ENCODE measurements at regions not wholly inside any gene's neighbourhood (a gene's known extent, or its start where the extent isn't known, plus 50 kb on each side); places are given as distances from the start of the nearest gene placed in this dataset.

- no peak for DNase-seq (ENCODE audit: low read depth)
- H3K4me3 ChIP-seq (ENCODE audit: low read depth, low read length), result no peak overlapping the region
- TF ChIP-seq, protein P1, sequence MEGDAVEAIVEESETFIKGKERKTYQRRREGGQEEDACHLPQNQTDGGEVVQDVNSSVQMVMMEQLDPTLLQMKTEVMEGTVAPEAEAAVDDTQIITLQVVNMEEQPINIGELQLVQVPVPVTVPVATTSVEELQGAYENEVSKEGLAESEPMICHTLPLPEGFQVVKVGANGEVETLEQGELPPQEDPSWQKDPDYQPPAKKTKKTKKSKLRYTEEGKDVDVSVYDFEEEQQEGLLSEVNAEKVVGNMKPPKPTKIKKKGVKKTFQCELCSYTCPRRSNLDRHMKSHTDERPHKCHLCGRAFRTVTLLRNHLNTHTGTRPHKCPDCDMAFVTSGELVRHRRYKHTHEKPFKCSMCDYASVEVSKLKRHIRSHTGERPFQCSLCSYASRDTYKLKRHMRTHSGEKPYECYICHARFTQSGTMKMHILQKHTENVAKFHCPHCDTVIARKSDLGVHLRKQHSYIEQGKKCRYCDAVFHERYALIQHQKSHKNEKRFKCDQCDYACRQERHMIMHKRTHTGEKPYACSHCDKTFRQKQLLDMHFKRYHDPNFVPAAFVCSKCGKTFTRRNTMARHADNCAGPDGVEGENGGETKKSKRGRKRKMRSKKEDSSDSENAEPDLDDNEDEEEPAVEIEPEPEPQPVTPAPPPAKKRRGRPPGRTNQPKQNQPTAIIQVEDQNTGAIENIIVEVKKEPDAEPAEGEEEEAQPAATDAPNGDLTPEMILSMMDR (IDR thresholded peaks at IDR 0.05; ENCODE audit: control insufficient read depth, extremely low read depth, insufficient read depth), result no peak
Observed at GRCh38 chr18:51654488-51655326, 457.2 kb upstream of the MEX3C start.

DNA sequence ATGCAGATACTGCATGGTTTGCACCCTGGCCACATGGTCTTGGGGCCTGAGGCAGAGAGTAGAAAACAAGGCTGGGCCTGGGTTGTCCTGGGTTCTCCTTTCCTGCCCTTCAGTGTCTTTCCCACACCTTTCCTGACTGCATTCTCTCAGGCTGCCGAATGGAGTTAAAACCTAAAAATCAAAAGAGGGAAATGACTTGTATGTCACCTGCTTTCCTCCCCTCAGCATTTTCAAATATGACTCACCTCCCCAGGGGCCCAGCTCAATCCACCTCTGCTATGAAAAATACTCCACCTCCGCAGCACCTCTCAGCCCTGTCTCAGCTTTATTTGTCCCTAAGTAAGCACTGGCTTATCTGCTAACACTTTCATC, 457.8 kb upstream of the MEX3C start:
- no peak for DNase-seq (ENCODE audit: low read depth)
- H3K4me3 ChIP-seq (ENCODE audit: low read depth, low read length), result no peak overlapping the region
- TF ChIP-seq, protein P1 (IDR thresholded peaks at IDR 0.05; ENCODE audit: control insufficient read depth, extremely low read depth, insufficient read depth), result no peak

- DNase-seq (ENCODE audit: low read depth), result no peak
- peak overlapping the region; percentile 14; the same call in 1 of the 2 replicates for H3K4me3 ChIP-seq (ENCODE audit: low read depth, low read length)
- TF ChIP-seq, protein P1 (IDR thresholded peaks at IDR 0.05; ENCODE audit: control insufficient read depth, extremely low read depth, insufficient read depth), result no peak
Observed at GRCh38 chr18:51656249-51656648, 458.8 kb upstream of the MEX3C start.

DNA sequence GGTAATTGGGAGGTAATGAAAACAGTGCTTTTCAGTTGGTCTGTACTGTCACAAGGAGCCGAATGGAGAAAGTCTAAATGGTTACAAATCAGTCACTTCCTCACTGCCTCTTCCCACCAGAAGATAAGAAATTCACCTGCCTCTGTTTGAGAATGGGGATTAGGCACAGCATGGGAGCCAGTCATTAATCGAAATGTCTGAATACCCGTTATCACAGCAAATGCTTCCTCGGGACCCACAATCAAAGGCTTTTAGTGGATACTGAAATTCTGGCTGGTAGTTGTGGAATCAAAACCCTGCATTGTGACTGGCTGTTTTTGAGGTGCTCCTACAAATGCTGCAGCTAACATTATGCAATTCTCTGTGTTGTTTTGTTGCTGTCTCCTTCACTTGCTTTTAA, 461.0 kb upstream of the MEX3C start:
- DNase-seq (ENCODE audit: low read depth), result no peak
- TF ChIP-seq, protein P1 (IDR thresholded peaks at IDR 0.05; ENCODE audit: control insufficient read depth, extremely low read depth, insufficient read depth), result no peak
- H3K4me3 ChIP-seq (ENCODE audit: low read depth, low read length), result no peak overlapping the region

DNA sequence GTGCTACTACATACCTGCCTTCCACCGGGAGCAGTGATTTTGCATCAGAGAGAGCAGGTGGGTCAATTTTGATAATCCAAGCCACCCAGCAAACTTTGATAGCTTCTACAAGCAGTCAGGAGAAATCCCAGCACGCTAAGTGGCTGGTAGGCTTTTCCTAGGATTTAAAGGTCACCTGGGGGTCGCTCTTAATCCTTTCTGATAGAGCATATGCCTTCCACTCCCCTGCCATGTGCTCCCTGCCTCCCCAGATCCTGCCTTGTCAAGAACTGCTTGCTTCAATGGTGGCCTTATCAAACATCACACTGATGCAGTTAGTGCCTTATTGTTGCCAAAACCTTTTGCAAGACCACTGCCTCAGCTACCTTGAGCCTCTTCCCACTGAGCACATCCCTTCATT, 462.3 kb upstream of the MEX3C start:
- DNase-seq (ENCODE audit: low read depth), result no peak
- H3K4me3 ChIP-seq (ENCODE audit: low read depth, low read length), result no peak overlapping the region
- TF ChIP-seq, protein P1 (IDR thresholded peaks at IDR 0.05; ENCODE audit: control insufficient read depth, extremely low read depth, insufficient read depth), result no peak

GRCh38 chr18:51660188-51660715, 462.8 kb upstream of the MEX3C start:
- DNase-seq (ENCODE audit: low read depth), result no peak
- TF ChIP-seq, protein P1 (IDR thresholded peaks at IDR 0.05; ENCODE audit: control insufficient read depth, extremely low read depth, insufficient read depth), result no peak
- no peak overlapping the region for H3K4me3 ChIP-seq (ENCODE audit: low read depth, low read length)

Data from LNCaP clone FGC (cell line).